Superior temporal gyrus (tissue), 1 donor: ENCODE measurements at regions not wholly inside any gene's neighbourhood (a gene's known extent, or its start where the extent isn't known, plus 50 kb on each side); places are given as distances from the start of the nearest gene placed in this dataset.

Experiments
- DNase-seq: peaks from one replicate; pipeline ENCODE4 v3.0.0-alpha.2; 2016; ENCODE audit errors: extremely low spot score

- no peak for DNase-seq
Observed at GRCh38 chr20:61115364-61116065, 136.5 kb upstream of the CDH4 start.

- DNase-seq = no peak
Observed at GRCh38 chr20:61117725-61118124, 134.3 kb upstream of the CDH4 start.

GRCh38 chr20:61118429-61119224, 133.4 kb upstream of the CDH4 start:
- DNase-seq = no peak

- no peak for DNase-seq
Observed at GRCh38 chr20:61119273-61119672, 132.8 kb upstream of the CDH4 start.

- DNase-seq = no peak
Observed at GRCh38 chr20:61119794-61120410, 132.2 kb upstream of the CDH4 start.

GRCh38 chr20:61120595-61121515, 131.2 kb upstream of the CDH4 start:
- peak; percentile 47 for DNase-seq

- DNase-seq = no peak
Observed at GRCh38 chr20:61121661-61122060, 130.4 kb upstream of the CDH4 start.

- DNase-seq = no peak
Observed at GRCh38 chr20:61123286-61123685, 128.8 kb upstream of the CDH4 start.

- no peak for DNase-seq
Observed at GRCh38 chr20:61123751-61124368, 128.2 kb upstream of the CDH4 start.

- no peak for DNase-seq
Observed at GRCh38 chr20:61125076-61125475, 127.0 kb upstream of the CDH4 start.

GRCh38 chr20:61125546-61126180, 126.4 kb upstream of the CDH4 start:
- no peak for DNase-seq

GRCh38 chr20:61126369-61127195, 125.5 kb upstream of the CDH4 start:
- no peak for DNase-seq

GRCh38 chr20:61127311-61128039, 124.6 kb upstream of the CDH4 start:
- no peak for DNase-seq

- DNase-seq = no peak
Observed at GRCh38 chr20:61128701-61129269, 123.3 kb upstream of the CDH4 start.

- no peak for DNase-seq
Observed at GRCh38 chr20:61129311-61129710, 122.8 kb upstream of the CDH4 start.

GRCh38 chr20:61130156-61130555, 121.9 kb upstream of the CDH4 start:
- DNase-seq = no peak

GRCh38 chr20:61131944-61132343, 120.1 kb upstream of the CDH4 start:
- no peak for DNase-seq

GRCh38 chr20:61133611-61134010, 118.5 kb upstream of the CDH4 start:
- DNase-seq = no peak
